ENCODE measurements at regions not wholly inside any gene's neighbourhood (a gene's known extent, or its start where the extent isn't known, plus 50 kb on each side); places are given as distances from the start of the nearest gene placed in this dataset.
A peak's percentile ranks its signal among the peaks of the same experiment; 100 is the strongest.

GRCh38 chr1:14520514-14521163, 77.8 kb upstream of the KAZN start:
- DNase-seq: no peak

GRCh38 chr1:14521622-14522021, 76.9 kb upstream of the KAZN start:
- no peak for DNase-seq

DNA sequence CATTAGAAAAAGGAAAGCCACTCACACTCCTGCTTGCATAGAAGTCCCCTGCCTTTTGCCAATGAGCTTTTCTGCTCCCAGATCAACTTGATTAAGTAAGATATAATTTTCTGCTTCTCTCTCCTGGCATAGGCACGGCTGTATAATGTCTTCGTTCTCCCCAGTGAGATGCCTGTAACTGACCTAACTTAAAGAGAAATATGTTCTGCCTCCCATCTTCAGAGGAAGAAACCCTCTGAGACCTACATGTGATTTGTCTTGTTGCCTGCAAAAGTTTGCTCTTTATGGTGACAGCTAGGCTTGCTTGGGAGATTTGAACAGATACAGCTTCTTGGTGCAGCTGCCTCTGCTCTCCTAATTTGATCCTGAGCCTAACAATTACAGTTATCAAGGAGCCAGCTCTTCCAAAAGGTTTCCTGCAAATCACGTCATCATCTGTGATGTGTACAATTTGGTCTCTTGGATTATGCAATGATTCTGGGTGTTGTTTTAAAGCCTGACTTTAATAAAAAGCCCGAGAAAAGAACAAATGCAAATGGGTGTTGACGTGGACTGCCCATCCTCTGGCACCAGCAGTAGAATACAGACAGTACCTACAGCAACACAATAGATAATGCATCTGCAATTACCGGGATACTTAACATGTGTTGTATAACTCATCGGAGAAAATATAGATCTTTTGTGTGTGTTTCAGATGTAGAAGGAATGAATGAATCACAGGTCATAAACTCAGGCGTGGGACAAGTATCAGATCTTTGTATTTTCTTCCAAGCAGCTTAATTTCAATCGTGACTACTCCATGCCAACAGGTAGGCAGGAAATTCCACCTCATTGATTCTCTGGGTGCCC, 76.2 kb upstream of the KAZN start:
- DNase-seq: no peak

- DNase-seq: peak in 4 of 58 donors; percentile 3 to 17 (median 9)
These were observed 75.6 kb upstream of the KAZN start for GRCh38 chr1:14522926-14523241.

DNA sequence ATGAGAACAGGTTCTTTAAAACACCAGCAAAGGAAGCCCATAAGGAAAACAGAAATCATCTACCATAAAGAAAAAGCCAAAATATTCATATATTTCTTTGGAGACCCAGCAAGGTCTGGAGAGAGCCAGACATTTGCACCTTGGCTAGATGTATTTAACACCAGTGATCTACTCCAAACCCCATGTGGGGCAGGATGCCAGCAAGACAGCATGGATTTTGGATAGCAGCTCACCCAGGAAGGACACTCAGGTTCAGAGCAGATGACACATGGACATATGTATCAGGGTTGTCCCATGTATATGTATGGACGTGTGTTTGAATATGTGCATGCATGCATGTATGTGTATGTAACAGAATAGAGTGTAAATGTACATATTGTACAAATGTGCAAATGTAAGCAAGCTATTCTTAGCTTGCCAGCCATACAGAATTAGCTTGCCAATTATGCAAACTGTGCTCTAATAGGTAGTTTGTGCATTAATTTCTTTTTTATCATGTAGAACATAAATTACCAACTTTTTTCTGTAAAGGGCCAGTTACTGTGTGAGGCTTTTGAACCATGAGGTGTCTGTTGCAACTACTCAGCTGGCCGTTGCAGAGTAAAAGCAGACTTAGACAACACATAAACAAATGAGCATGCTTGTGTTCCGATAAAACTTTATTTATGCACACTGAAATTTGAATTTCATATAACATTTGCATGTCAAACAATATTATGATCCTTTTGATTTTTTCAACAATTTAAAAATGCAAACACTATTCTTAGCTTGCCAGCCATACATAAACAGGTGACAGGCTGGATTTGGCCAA, 73.5 kb upstream of the KAZN start:
- no peak for DNase-seq

- no peak for DNase-seq
These were observed 69.0 kb upstream of the KAZN start for GRCh38 chr1:14529475-14529874.

- DNase-seq: no peak
These were observed 67.0 kb upstream of the KAZN start for GRCh38 chr1:14531519-14531918.

- no peak for DNase-seq
These were observed 62.7 kb upstream of the KAZN start for GRCh38 chr1:14535619-14536355.

GRCh38 chr1:14538335-14538734, 60.1 kb upstream of the KAZN start:
- DNase-seq: no peak

- DNase-seq: no peak
These were observed 59.2 kb upstream of the KAZN start for GRCh38 chr1:14539309-14539708.

- no peak for DNase-seq
These were observed 58.4 kb upstream of the KAZN start for GRCh38 chr1:14539953-14540563.

DNA sequence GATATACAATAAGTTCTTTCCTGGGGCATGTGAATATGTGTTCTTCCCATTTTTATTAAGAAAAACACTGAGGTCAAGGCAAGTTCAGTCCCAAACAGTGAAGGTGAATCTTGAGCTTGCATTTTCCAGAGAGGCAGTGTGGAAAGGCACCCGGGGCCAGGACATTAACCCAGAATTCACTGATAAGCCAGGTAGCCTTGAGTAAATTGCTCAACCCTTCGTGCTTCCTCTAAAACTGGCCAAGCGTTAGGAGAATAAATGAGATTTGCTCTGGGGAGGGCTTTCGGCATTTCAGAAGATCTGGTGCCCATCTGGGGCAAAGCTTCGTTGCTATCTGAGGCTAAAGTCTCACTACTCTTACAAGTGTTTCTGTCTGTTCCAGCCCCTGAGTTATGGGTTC, 57.1 kb upstream of the KAZN start:
- no peak for DNase-seq

- no peak for DNase-seq
These were observed 55.2 kb upstream of the KAZN start for GRCh38 chr1:14543191-14543840.

DNA sequence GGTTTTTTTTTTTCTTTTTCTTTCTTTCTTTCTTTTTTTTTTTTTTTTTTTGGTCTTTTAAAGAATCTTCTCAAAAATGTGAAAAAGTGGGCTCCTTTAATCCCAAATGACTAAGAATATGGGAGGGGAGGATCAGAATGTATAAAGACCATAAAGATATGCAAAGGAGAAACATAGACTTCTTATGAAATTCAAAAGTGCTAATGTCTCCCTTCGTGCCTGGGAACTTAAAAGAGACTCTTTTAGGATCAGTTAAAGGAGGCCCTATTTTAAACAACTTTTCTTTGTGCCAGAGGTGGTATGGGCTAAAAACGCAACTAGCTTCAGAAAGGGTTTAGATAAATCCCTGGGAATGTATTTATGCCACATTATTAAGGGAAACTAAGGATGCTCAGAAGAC, 54.2 kb upstream of the KAZN start:
- DNase-seq: no peak

DNA sequence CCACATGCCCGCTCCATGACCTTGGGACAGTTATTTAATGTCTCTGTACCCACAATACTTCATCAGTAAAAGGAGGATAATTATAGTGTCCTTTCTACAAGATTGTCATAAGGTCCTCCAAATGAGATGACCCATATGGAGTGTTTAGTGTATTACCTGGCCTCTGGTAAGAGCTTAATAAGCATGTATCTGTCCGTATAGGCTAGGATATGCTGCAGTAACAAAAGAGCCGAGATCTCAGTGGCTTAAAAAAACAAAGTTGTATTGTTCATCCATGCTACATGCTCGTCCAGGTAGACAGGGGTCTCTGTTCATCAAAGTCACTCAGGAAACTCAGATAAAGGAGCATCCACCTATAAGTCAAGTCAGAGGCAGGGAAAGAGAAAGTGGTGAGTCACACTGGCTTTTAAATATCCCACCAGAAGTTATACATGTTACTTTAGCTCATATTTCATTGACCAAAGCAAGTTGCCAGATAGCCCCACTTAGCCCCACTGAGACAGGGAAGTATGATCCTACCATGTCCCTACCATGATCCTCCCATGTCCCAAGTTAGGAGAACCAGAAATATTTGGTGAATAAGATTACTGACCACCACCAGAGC, 53.0 kb upstream of the KAZN start:
- no peak for DNase-seq

GRCh38 chr1:14546416-14546815, 52.1 kb upstream of the KAZN start:
- DNase-seq: no peak

Measured in anterior cingulate cortex (tissue), 58 donors.